Thyroid gland (tissue), 4 donors: ENCODE measurements at regions not wholly inside any gene's neighbourhood (a gene's known extent, or its start where the extent isn't known, plus 50 kb on each side); places are given as distances from the start of the nearest gene placed in this dataset.

Experiments
- CTCF ChIP-seq, 6 experiments: fragments of 200-600 bp in 3 of 6; fragments of 450-650 bp in 3 of 6; sonication (generic) in 3 of 6; IDR thresholded peaks; one replicate each; pipeline ENCODE4 v1.5.1; 2016 to 2019; ENCODE audit warnings: antibody characterized with exemption in 6 of 6, mild to moderate bottlenecking in 2 of 6, inconsistent platforms in 1 of 6, moderate library complexity in 1 of 6
- POLR2A ChIP-seq, 2 donors: fragments of 450-650 bp; IDR thresholded peaks; one replicate each; pipeline ENCODE4 v1.6.1; 2017; ENCODE audit warnings: antibody characterized with exemption in 2 of 2, mild to moderate bottlenecking in 2 of 2, moderate library complexity in 1 of 2

- TF ChIP-seq POLR2A (IDR thresholded peaks at IDR 0.05) (no peak), CTCF (IDR thresholded peaks at IDR 0.05) (no peak)
Measured at GRCh38 chr5:57843059-57843367, 360.4 kb upstream of the ACTBL2 start.
